Loucy (cell line): ENCODE measurements at regions not wholly inside any gene's neighbourhood (a gene's known extent, or its start where the extent isn't known, plus 50 kb on each side); places are given as distances from the start of the nearest gene placed in this dataset.

Experiments used
- H2AFZ ChIP-seq: fragments of 200-600 bp; sonication (generic); 2 replicates; pipeline ENCODE4 v1.6.0; 2016; ENCODE audit warnings: antibody characterized with exemption, mild to moderate bottlenecking, low read length, moderate library complexity
- H3F3A ChIP-seq: fragments of 200-600 bp; 2 replicates; pipeline ENCODE4 v1.6.0; 2016; ENCODE audit warnings: antibody characterized with exemption, low read depth, mild to moderate bottlenecking
- H3K27me3 ChIP-seq: fragments of 200-600 bp; sonication (generic); 2 replicates; pipeline ENCODE4 v1.6.1; 2014; ENCODE audit warnings: low read length, mild to moderate bottlenecking; ENCODE audit not compliant: insufficient read depth, poor library complexity, severe bottlenecking
- H3K36me3 ChIP-seq: fragments of 200-600 bp; sonication (generic); 2 replicates; pipeline ENCODE4 v1.6.1; 2016; ENCODE audit warnings: low read length; ENCODE audit not compliant: insufficient read depth
- H3K4me1 ChIP-seq: fragments of 200-600 bp; sonication (generic); 2 replicates; pipeline ENCODE4 v1.5.1; 2014; ENCODE audit warnings: low read length, mild to moderate bottlenecking; ENCODE audit not compliant: insufficient read depth, poor library complexity, severe bottlenecking
- H3K4me2 ChIP-seq: fragments of 200-600 bp; sonication (generic); 2 replicates; pipeline ENCODE4 v1.6.0; 2014; ENCODE audit warnings: antibody characterized with exemption, low read length, low read depth, mild to moderate bottlenecking; ENCODE audit not compliant: poor library complexity, severe bottlenecking
- H3K4me3 ChIP-seq: fragments of 200-600 bp; sonication (generic); 2 replicates; pipeline ENCODE4 v1.5.1; 2014; ENCODE audit warnings: low read length, mild to moderate bottlenecking, mixed read lengths; ENCODE audit not compliant: poor library complexity, severe bottlenecking
- H3K79me2 ChIP-seq: fragments of 200-600 bp; sonication (generic); 2 replicates; pipeline ENCODE4 v1.6.1; 2014; ENCODE audit warnings: low read length; ENCODE audit not compliant: insufficient read depth
- H3K9ac ChIP-seq: fragments of 200-600 bp; sonication (generic); 2 replicates; pipeline ENCODE4 v1.6.0; 2014; ENCODE audit warnings: mild to moderate bottlenecking, low read depth, low read length, moderate library complexity; ENCODE audit not compliant: poor library complexity, severe bottlenecking
- H3K9me2 ChIP-seq: fragments of 200-600 bp; sonication (generic); replicated peaks from 2 replicates; pipeline ENCODE4 v1.6.1; 2016; ENCODE audit warnings: low read depth, low read length, mixed read lengths
- H3K9me3 ChIP-seq: fragments of 200-600 bp; sonication (generic); 2 replicates; pipeline ENCODE4 v1.6.1; 2014; ENCODE audit warnings: mild to moderate bottlenecking, antibody characterized with exemption, low read length, low read depth; ENCODE audit not compliant: insufficient read depth
- H4K20me1 ChIP-seq: fragments of 200-600 bp; sonication (generic); 2 replicates; pipeline ENCODE4 v1.6.0; 2014; ENCODE audit warnings: antibody characterized with exemption, low read length, mild to moderate bottlenecking; ENCODE audit not compliant: insufficient read depth, poor library complexity, severe bottlenecking
- CTCF ChIP-seq: fragments of 200-600 bp; sonication (generic); conservative IDR thresholded peaks from 2 replicates; pipeline ENCODE4 v1.5.1; 2014; ENCODE audit warnings: mild to moderate bottlenecking, antibody characterized with exemption, low read length
- EZH2phosphoT487 ChIP-seq: fragments of 200-600 bp; IDR thresholded peaks from 2 replicates; pipeline ENCODE4 v1.6.1; 2018; ENCODE audit warnings: antibody characterized with exemption, mild to moderate bottlenecking, moderate library complexity, borderline replicate concordance

DNA sequence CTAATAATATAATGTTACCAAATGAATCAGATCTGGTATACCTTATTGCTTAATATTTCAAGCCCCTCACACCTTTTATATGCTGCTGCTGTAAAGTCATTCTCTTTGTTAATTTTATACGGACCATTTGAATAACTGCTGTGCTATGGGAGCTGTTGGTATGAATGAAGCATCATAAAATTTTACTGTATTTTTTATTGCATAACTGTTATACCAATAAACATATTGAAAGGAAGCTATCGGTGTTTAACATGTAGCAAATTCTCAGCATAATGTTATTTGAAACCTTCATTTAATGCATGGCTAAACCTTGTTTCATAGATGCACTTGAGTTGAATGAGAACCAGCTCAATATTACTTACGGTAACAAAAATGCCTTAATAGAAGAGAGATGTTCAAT lies 1040.3 kb downstream of the SOCS6 start:
- H3K9me2 ChIP-seq: no peaks in the 10 kb centered on the region
- no peak overlapping the region for H3K9ac ChIP-seq
- H3K9me3 ChIP-seq: no peaks in the 10 kb centered on the region
- H3K36me3 ChIP-seq: no peaks in the 10 kb centered on the region
- no peak overlapping the region for H3K4me2 ChIP-seq
- no peaks in the 10 kb centered on the region for H3K27me3 ChIP-seq
- no peaks in the 10 kb centered on the region for H3K4me1 ChIP-seq
- no peak overlapping the region for H3K4me3 ChIP-seq
- TF ChIP-seq EZH2phosphoT487 (no peak), CTCF (no peak)
- H4K20me1 ChIP-seq: no peaks in the 10 kb centered on the region
- no peaks in the 10 kb centered on the region for H3K79me2 ChIP-seq
- no peak overlapping the region for H2AFZ ChIP-seq
- H3F3A ChIP-seq: no peaks in the 10 kb centered on the region

DNA sequence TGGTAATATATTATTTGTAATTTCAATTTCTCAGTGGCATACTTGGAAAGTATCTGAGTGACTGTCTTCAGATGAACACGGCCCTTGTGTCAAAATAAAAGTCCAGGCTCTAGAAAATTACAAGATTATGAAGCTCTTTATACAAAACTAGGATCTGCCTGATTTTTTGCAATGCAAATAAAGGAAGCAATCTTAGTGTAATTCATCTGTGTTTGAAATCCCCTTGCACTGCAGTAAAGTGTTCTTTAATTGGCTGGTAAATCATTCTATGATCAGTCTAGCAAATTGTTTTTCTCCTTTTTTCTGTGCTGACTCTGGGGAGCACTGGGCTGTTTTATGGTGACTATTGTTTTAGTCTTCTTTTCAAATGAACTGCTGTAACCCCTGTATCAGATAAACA lies 1039.0 kb downstream of the SOCS6 start:
- no peaks in the 10 kb centered on the region for H3K79me2 ChIP-seq
- H2AFZ ChIP-seq: no peak overlapping the region
- no peaks in the 10 kb centered on the region for H3F3A ChIP-seq
- H3K9me2 ChIP-seq: no peaks in the 10 kb centered on the region
- H3K36me3 ChIP-seq: no peaks in the 10 kb centered on the region
- H3K4me2 ChIP-seq: no peak overlapping the region
- H3K4me1 ChIP-seq: no peaks in the 10 kb centered on the region
- no peak overlapping the region for H3K9ac ChIP-seq
- H3K4me3 ChIP-seq: no peak overlapping the region
- H3K9me3 ChIP-seq: no peaks in the 10 kb centered on the region
- no peaks in the 10 kb centered on the region for H4K20me1 ChIP-seq
- H3K27me3 ChIP-seq: no peaks in the 10 kb centered on the region
- no peak for TF ChIP-seq CTCF
- TF ChIP-seq EZH2phosphoT487: no peak

DNA sequence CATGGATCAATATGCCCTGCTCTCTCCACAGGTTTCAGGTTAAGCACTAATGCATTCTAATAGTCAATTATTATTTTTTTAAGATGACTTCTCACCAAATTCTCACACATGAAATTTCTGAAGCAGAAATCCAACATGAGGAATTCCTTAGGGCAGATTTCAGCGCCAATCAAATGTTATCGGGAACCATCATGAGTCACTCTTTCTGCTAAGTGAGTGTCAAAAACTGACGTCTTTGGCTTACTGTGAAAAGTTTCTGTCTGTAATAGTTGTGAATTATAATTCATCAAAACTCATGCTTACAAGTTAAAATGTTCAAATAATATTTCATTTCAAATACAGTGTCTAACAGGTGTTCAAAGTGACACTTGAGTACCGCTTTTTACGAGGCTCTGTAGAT lies 1038.6 kb downstream of the SOCS6 start:
- TF ChIP-seq EZH2phosphoT487 (no peak), CTCF (no peak)
- H2AFZ ChIP-seq: no peak overlapping the region
- no peaks in the 10 kb centered on the region for H3K9me3 ChIP-seq

More for the DNA sequence above, 1038.6 kb downstream of the SOCS6 start:
- no peaks in the 10 kb centered on the region for H3K4me1 ChIP-seq
- H3K9ac ChIP-seq: no peak overlapping the region
- no peaks in the 10 kb centered on the region for H3K79me2 ChIP-seq
- no peaks in the 10 kb centered on the region for H3K27me3 ChIP-seq
- no peaks in the 10 kb centered on the region for H3K9me2 ChIP-seq
- H3F3A ChIP-seq: no peaks in the 10 kb centered on the region
- H3K4me2 ChIP-seq: no peak overlapping the region
- H3K36me3 ChIP-seq: no peaks in the 10 kb centered on the region
- no peak overlapping the region for H3K4me3 ChIP-seq
- H4K20me1 ChIP-seq: no peaks in the 10 kb centered on the region
